Upper lobe of left lung (tissue), 6 donors: ENCODE measurements at regions not wholly inside any gene's neighbourhood (a gene's known extent, or its start where the extent isn't known, plus 50 kb on each side); places are given as distances from the start of the nearest gene placed in this dataset.

Experiments
- ATAC-seq, 2 donors: fragments of 200-7000 bp; cut with Tn5 transposase; one replicate each; pipeline ENCODE4 v1.9.1; 2022; ENCODE audit warnings: mild to moderate bottlenecking in 2 of 2, moderate library complexity in 2 of 2; ENCODE audit not compliant: low FRiP score in 2 of 2
- DNase-seq, 2 donors: peaks; one replicate each; pipeline ENCODE4 v3.0.0-alpha.2; 2019 to 2020
- H3K27ac ChIP-seq, 4 donors: fragments of 200-600 bp; sonication (generic); one replicate each; pipeline ENCODE4 v1.5.1; 2016 to 2019
- H3K27me3 ChIP-seq, 4 donors: fragments of 200-600 bp; sonication (generic); one replicate each; pipeline ENCODE4 v1.5.1; 2017 to 2019
- H3K36me3 ChIP-seq, 4 donors: fragments of 200-600 bp; sonication (generic); one replicate each; pipeline ENCODE4 v1.5.1; 2016 to 2019
- H3K4me1 ChIP-seq, 4 donors: fragments of 200-600 bp; sonication (generic); one replicate each; pipeline ENCODE4 v1.5.1; 2018 to 2019
- H3K4me3 ChIP-seq, 4 donors: fragments of 200-600 bp; sonication (generic); one replicate each; pipeline ENCODE4 v1.5.1; 2017 to 2019; ENCODE audit warnings: mild to moderate bottlenecking in 2 of 4, moderate library complexity in 1 of 4
- H3K9me3 ChIP-seq, 4 donors: fragments of 200-600 bp; sonication (generic); one replicate each; pipeline ENCODE4 v1.5.1; 2018 to 2019
- CTCF ChIP-seq, 6 experiments: fragments of 450-650 bp in 4 of 6; fragments of 200-600 bp in 2 of 6; sonication (generic) in 2 of 6; IDR thresholded peaks; one replicate each; pipeline ENCODE4 v1.5.1; 2016 to 2019; ENCODE audit warnings: antibody characterized with exemption in 6 of 6
- EP300 ChIP-seq, 4 donors: sonication (generic); formaldehyde crosslinking; IDR thresholded peaks; one replicate each; pipeline ENCODE4 v1.5.1; 2017; ENCODE audit warnings: antibody characterized with exemption in 4 of 4, control low read depth in 2 of 4
- POLR2A ChIP-seq, 4 donors: fragments of 450-650 bp; IDR thresholded peaks; one replicate each; pipeline ENCODE4 v1.5.1; 2016 to 2017; ENCODE audit warnings: antibody characterized with exemption in 4 of 4, mild to moderate bottlenecking in 2 of 4
- POLR2AphosphoS5 ChIP-seq, 2 donors: sonication (generic); formaldehyde crosslinking; IDR thresholded peaks; one replicate each; pipeline ENCODE4 v1.5.1; 2017; ENCODE audit warnings: antibody characterized with exemption in 2 of 2
- WGBS, 2 donors: methylation state at CpG; one replicate each; pipeline ENCODE4 v1.1.5; 2017 to 2018; 5-methylcytosine and 5-hydroxymethylcytosine counted together
- donor health status: DM: no; HTN: no; CAD: no; lungs with moderate emphysema.
- donor health status: DM: no; HTN: yes; CAD: no; lungs with severe emphysema.

GRCh38 chr12:5217936-5218335 lies 174.3 kb downstream of the KCNA5 start:
- 90 to 94% methylated on average over 6 of the region's 6 CpGs for WGBS, 2 donors
- H3K27ac ChIP-seq = no peak overlapping the region
- TF ChIP-seq CTCF (IDR thresholded peaks at IDR 0.05) (no peak), EP300 (IDR thresholded peaks at IDR 0.05) (no peak), POLR2AphosphoS5 (IDR thresholded peaks at IDR 0.05) (no peak), POLR2A (IDR thresholded peaks at IDR 0.05) (no peak)
- DNase-seq (no peak), ATAC-seq (no peak)
- H3K4me1 ChIP-seq = no peaks in the 10 kb centered on the region
- no peaks in the 10 kb centered on the region for H3K27me3 ChIP-seq
- H3K4me3 ChIP-seq = no peak overlapping the region
- no peaks in the 10 kb centered on the region for H3K9me3 ChIP-seq
- no peaks in the 10 kb centered on the region for H3K36me3 ChIP-seq

- no peaks in the 10 kb centered on the region for H3K4me1 ChIP-seq
- no peaks in the 10 kb centered on the region for H3K36me3 ChIP-seq
- WGBS, 2 donors = 62 to 72% methylated on average over 3 of the region's 3 CpGs
- TF ChIP-seq POLR2A (IDR thresholded peaks at IDR 0.05) = no peak
- TF ChIP-seq POLR2AphosphoS5 (IDR thresholded peaks at IDR 0.05) = no peak
- no peak for TF ChIP-seq EP300 (IDR thresholded peaks at IDR 0.05)
- TF ChIP-seq CTCF (IDR thresholded peaks at IDR 0.05) = no peak
- DNase-seq (no peak), ATAC-seq (no peak)
- H3K27me3 ChIP-seq = no peaks in the 10 kb centered on the region
- no peaks in the 10 kb centered on the region for H3K9me3 ChIP-seq
- H3K27ac ChIP-seq = no peak overlapping the region
- no peak overlapping the region for H3K4me3 ChIP-seq
Measured at GRCh38 chr12:5220099-5220498, 176.4 kb downstream of the KCNA5 start.

GRCh38 chr12:5220835-5221234 lies 177.2 kb downstream of the KCNA5 start:
- Histone ChIP-seq H3K36me3 (no peaks in the 10 kb centered on the region), H3K27ac (no peak overlapping the region), H3K27me3 (no peaks in the 10 kb centered on the region), H3K9me3 (no peaks in the 10 kb centered on the region), H3K4me3 (no peak overlapping the region), H3K4me1 (no peaks in the 10 kb centered on the region)
- ATAC-seq (no peak), DNase-seq (no peak)
- whole genome bisulfite sequencing, 2 donors = 72 to 75% methylated on average over 3 of the region's 3 CpGs
- TF ChIP-seq CTCF (IDR thresholded peaks at IDR 0.05) (no peak), POLR2A (IDR thresholded peaks at IDR 0.05) (no peak), POLR2AphosphoS5 (IDR thresholded peaks at IDR 0.05) (no peak), EP300 (IDR thresholded peaks at IDR 0.05) (no peak)

- Histone ChIP-seq H3K36me3 (no peaks in the 10 kb centered on the region), H3K9me3 (no peaks in the 10 kb centered on the region), H3K4me1 (no peaks in the 10 kb centered on the region), H3K4me3 (no peak overlapping the region), H3K27ac (no peak overlapping the region), H3K27me3 (no peaks in the 10 kb centered on the region)
- 60 to 80% methylated on average over 2 of the region's 2 CpGs for WGBS, 2 donors
- ATAC-seq = no peak
- no peak for TF ChIP-seq POLR2AphosphoS5 (IDR thresholded peaks at IDR 0.05)
- no peak for TF ChIP-seq POLR2A (IDR thresholded peaks at IDR 0.05)
- TF ChIP-seq EP300 (IDR thresholded peaks at IDR 0.05) = no peak
- no peak for TF ChIP-seq CTCF (IDR thresholded peaks at IDR 0.05)
- no peak for DNase-seq
Measured at GRCh38 chr12:5222011-5222461, 178.4 kb downstream of the KCNA5 start.

DNA sequence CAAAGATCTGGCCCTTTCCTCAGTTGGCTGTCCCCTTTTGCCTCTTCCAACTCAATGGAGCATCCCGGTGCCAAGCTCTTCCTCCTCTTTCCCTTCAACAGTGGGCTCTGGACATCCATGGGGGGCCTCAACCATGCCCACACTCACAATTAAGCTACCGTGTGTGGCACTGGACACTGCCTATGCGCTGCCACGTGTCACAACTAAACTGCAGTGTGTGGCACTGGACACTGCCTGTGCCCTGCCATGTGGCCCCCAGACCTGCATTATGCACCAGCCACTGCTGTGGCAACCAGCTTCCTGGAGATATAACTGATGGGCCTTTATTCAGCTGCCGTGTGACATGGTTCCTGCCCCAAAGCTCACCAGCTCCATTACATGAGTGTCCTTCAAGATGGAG lies 179.1 kb downstream of the KCNA5 start:
- Histone ChIP-seq H3K27me3 (no peaks in the 10 kb centered on the region), H3K27ac (no peak overlapping the region), H3K4me3 (no peak overlapping the region), H3K36me3 (no peaks in the 10 kb centered on the region), H3K4me1 (no peaks in the 10 kb centered on the region), H3K9me3 (no peaks in the 10 kb centered on the region)
- 95 to 99% methylated on average over 4 to 5 of the region's 5 CpGs for WGBS, 2 donors
- DNase-seq (no peak), ATAC-seq (no peak)
- no peak for TF ChIP-seq EP300 (IDR thresholded peaks at IDR 0.05)
- TF ChIP-seq POLR2AphosphoS5 (IDR thresholded peaks at IDR 0.05) = no peak
- TF ChIP-seq POLR2A (IDR thresholded peaks at IDR 0.05) = no peak
- TF ChIP-seq CTCF (IDR thresholded peaks at IDR 0.05) = no peak
